Testis (tissue), 2 donors: ENCODE measurements at regions not wholly inside any gene's neighbourhood (a gene's known extent, or its start where the extent isn't known, plus 50 kb on each side); places are given as distances from the start of the nearest gene placed in this dataset.

Experiments
- POLR2A ChIP-seq: fragments of 450-650 bp; IDR thresholded peaks from one replicate; pipeline ENCODE4 v1.6.1; 2017; ENCODE audit warnings: antibody characterized with exemption, mild to moderate bottlenecking, moderate library complexity
- TF ChIP-seq, protein P1 (sequence below), 3 experiments: fragments of 450-650 bp in 2 of 3; fragments of 200-600 bp in 1 of 3; sonication (generic) in 1 of 3; IDR thresholded peaks; one replicate each; pipeline ENCODE4 v1.5.1; 2016 to 2019; ENCODE audit warnings: antibody characterized with exemption in 3 of 3, mild to moderate bottlenecking in 2 of 3, moderate library complexity in 1 of 3

DNA sequence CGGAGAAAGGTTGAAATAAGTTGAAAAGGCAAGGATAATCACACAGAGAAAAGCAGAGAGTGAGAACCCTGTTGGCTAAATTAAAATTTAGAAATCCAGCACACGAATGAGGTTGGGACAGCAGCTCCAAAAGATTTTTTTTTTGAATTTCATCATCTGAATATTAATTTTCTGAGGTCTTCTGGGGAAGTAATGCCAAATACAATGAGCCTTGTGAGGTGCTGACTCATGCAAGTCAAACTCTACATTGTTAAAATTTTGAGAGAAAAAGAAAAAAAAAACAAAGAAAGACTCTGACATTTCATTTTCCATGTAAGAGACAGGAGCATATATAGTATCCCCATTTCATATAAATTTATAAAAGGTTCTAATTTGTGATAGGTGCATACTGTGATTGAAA, 614.2 kb upstream of the CDH2 start:
- TF ChIP-seq, protein P1, sequence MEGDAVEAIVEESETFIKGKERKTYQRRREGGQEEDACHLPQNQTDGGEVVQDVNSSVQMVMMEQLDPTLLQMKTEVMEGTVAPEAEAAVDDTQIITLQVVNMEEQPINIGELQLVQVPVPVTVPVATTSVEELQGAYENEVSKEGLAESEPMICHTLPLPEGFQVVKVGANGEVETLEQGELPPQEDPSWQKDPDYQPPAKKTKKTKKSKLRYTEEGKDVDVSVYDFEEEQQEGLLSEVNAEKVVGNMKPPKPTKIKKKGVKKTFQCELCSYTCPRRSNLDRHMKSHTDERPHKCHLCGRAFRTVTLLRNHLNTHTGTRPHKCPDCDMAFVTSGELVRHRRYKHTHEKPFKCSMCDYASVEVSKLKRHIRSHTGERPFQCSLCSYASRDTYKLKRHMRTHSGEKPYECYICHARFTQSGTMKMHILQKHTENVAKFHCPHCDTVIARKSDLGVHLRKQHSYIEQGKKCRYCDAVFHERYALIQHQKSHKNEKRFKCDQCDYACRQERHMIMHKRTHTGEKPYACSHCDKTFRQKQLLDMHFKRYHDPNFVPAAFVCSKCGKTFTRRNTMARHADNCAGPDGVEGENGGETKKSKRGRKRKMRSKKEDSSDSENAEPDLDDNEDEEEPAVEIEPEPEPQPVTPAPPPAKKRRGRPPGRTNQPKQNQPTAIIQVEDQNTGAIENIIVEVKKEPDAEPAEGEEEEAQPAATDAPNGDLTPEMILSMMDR (IDR thresholded peaks at IDR 0.05) = no peak
- no peak for TF ChIP-seq POLR2A
